ENCODE measurements at regions not wholly inside any gene's neighbourhood (a gene's known extent, or its start where the extent isn't known, plus 50 kb on each side); places are given as distances from the start of the nearest gene placed in this dataset.

- TF ChIP-seq CTCF (IDR thresholded peaks at IDR 0.05) = no peak
- no peak for TF ChIP-seq POLR2A (IDR thresholded peaks at IDR 0.05)
- no peak for TF ChIP-seq EP300 (IDR thresholded peaks at IDR 0.05)
Observed at GRCh38 chr6:814378-815347, 121.7 kb upstream of the EXOC2 start.

All from ovary (tissue), 3 donors.